ENCODE measurements at regions not wholly inside any gene's neighbourhood (a gene's known extent, or its start where the extent isn't known, plus 50 kb on each side); places are given as distances from the start of the nearest gene placed in this dataset.

DNA sequence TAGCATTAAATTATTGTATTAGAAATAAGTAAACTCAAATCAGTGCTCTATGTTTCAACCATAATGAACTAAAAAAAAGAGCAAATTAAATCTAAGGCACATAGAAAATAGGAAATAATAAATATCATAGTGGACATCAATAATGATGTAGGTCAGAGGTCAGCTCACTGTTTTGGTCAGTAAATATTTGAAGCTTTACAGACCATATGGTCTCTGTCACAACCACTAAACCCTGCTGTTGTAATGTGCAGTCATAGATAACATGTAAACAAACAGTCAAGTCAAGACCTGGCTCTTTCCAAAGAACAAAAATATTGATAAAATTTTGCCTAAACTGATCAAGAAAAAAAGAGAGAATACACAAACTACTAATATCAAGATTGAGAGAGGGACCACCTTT lies 615.0 kb downstream of the SH2D4B start:
- TF ChIP-seq, protein P1, sequence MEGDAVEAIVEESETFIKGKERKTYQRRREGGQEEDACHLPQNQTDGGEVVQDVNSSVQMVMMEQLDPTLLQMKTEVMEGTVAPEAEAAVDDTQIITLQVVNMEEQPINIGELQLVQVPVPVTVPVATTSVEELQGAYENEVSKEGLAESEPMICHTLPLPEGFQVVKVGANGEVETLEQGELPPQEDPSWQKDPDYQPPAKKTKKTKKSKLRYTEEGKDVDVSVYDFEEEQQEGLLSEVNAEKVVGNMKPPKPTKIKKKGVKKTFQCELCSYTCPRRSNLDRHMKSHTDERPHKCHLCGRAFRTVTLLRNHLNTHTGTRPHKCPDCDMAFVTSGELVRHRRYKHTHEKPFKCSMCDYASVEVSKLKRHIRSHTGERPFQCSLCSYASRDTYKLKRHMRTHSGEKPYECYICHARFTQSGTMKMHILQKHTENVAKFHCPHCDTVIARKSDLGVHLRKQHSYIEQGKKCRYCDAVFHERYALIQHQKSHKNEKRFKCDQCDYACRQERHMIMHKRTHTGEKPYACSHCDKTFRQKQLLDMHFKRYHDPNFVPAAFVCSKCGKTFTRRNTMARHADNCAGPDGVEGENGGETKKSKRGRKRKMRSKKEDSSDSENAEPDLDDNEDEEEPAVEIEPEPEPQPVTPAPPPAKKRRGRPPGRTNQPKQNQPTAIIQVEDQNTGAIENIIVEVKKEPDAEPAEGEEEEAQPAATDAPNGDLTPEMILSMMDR (IDR thresholded peaks at IDR 0.05; ENCODE audit: low read depth, low read length): no peak
- no peak for TF ChIP-seq POLR2A (IDR thresholded peaks at IDR 0.05; ENCODE audit: extremely low read depth, insufficient read length)
- TF ChIP-seq MYC (IDR thresholded peaks at IDR 0.05; ENCODE audit: low read depth, low read length): no peak
